Testis (tissue), 2 donors: ENCODE measurements at regions not wholly inside any gene's neighbourhood (a gene's known extent, or its start where the extent isn't known, plus 50 kb on each side); places are given as distances from the start of the nearest gene placed in this dataset.

Experiments used
- POLR2A ChIP-seq: fragments of 450-650 bp; IDR thresholded peaks from one replicate; pipeline ENCODE4 v1.6.1; 2017; ENCODE audit warnings: antibody characterized with exemption, mild to moderate bottlenecking, moderate library complexity
- TF ChIP-seq, protein P1 (sequence below), 3 experiments: fragments of 450-650 bp in 2 of 3; fragments of 200-600 bp in 1 of 3; sonication (generic) in 1 of 3; IDR thresholded peaks; one replicate each; pipeline ENCODE4 v1.5.1; 2016 to 2019; ENCODE audit warnings: antibody characterized with exemption in 3 of 3, mild to moderate bottlenecking in 2 of 3, moderate library complexity in 1 of 3

DNA sequence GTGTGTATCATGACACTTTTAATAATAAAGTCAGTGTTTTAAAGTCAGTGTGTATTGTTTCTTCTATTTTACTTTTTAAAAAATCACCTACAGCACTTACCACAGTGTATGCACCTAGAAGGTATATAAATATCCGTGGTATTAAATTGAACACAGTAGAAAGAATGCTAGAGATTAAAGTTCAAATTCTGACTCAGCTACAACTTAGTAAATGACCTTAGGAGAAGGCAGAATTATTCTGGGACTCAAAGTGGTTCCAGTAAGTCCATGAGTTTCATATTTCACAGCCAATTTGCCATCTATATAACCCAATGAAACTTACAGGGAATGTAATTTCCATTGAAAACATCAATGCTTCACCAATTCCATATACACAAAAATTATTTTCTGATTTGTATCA is 52.7 kb upstream of the MAP4 start:
- TF ChIP-seq, protein P1, sequence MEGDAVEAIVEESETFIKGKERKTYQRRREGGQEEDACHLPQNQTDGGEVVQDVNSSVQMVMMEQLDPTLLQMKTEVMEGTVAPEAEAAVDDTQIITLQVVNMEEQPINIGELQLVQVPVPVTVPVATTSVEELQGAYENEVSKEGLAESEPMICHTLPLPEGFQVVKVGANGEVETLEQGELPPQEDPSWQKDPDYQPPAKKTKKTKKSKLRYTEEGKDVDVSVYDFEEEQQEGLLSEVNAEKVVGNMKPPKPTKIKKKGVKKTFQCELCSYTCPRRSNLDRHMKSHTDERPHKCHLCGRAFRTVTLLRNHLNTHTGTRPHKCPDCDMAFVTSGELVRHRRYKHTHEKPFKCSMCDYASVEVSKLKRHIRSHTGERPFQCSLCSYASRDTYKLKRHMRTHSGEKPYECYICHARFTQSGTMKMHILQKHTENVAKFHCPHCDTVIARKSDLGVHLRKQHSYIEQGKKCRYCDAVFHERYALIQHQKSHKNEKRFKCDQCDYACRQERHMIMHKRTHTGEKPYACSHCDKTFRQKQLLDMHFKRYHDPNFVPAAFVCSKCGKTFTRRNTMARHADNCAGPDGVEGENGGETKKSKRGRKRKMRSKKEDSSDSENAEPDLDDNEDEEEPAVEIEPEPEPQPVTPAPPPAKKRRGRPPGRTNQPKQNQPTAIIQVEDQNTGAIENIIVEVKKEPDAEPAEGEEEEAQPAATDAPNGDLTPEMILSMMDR (IDR thresholded peaks at IDR 0.05), result no peak
- no peak for TF ChIP-seq POLR2A
